ENCODE measurements at regions not wholly inside any gene's neighbourhood (a gene's known extent, or its start where the extent isn't known, plus 50 kb on each side); places are given as distances from the start of the nearest gene placed in this dataset.

DNA sequence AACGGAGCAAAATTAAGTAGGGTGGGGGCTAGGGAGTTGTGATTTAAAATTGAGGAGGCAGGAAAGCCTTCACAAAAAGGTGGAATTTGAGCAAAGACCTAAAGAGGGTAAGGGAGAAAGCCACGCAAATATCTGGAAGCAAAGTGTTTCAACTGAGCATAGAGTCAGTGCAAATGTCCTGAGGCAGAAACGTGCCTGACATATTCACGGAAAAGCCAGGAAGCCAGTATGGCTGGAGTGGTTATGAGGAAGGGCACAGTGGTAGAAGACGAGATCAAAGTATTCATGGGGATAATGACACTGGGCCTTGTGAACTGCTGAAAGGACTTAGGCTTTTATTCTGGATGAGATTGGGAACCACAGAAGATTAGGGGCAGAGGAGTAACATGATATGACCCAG is 268.4 kb downstream of the MAN2A1 start:
- Histone ChIP-seq H2BK20ac (ENCODE audit: low read length) (no peak overlapping the region), H3K36me3 (ENCODE audit: control insufficient read depth in 2 of 4, insufficient read depth in 4 of 4, low read length in 3 of 4) (no peaks in the 10 kb centered on the region), H4K8ac (ENCODE audit: extremely low read depth, insufficient read depth, low read length) (no peak overlapping the region), H3K79me1 (ENCODE audit: low read depth, low read length) (no peaks in the 10 kb centered on the region), H4K5ac (ENCODE audit: insufficient read length, low read depth, low read length) (no peak overlapping the region), H3K9me3 (ENCODE audit: insufficient read depth in 2 of 2, low read depth in 1 of 2, low read length in 1 of 2) (no peaks in the 10 kb centered on the region), H4K20me1 (replicated peaks in 1 of 2; ENCODE audit: control insufficient read depth in 1 of 2, insufficient read depth in 2 of 2, low read length in 2 of 2) (no peaks in the 10 kb centered on the region), H2BK120ac (replicated peaks; ENCODE audit: low read depth, low read length) (no peak overlapping the region), H3K27me3 (replicated peaks in 1 of 4; ENCODE audit: control insufficient read depth in 3 of 4, extremely low read depth in 1 of 4, insufficient read depth in 3 of 4, low read length in 3 of 4) (no peaks in the 10 kb centered on the region), H3K18ac (ENCODE audit: extremely low read depth, low read length) (no peak overlapping the region), H3K23me2 (ENCODE audit: low read depth, low read length) (no peaks in the 10 kb centered on the region), H2BK5ac (ENCODE audit: low read depth, low read length) (no peak overlapping the region), H3K56ac (replicated peaks; ENCODE audit: insufficient read length, low read depth, low read length) (no peak overlapping the region), H3K14ac (ENCODE audit: insufficient read length) (no peak overlapping the region), H3K79me2 (ENCODE audit: control insufficient read depth in 1 of 2, insufficient read depth in 2 of 2, low read length in 2 of 2) (no peaks in the 10 kb centered on the region), H2AFZ (ENCODE audit: low read length) (no peak overlapping the region), H2BK12ac (ENCODE audit: low read depth, low read length) (no peak overlapping the region), H3K27ac (ENCODE audit: low read depth, low read length) (no peak overlapping the region), H2AK5ac (ENCODE audit: low read depth, low read length) (no peak overlapping the region), H3K4me3 (ENCODE audit: extremely low read depth in 1 of 4, insufficient read depth in 2 of 4, low read depth in 3 of 4, low read length in 4 of 4) (no peak overlapping the region), H3K23ac (ENCODE audit: insufficient read length) (no peak overlapping the region), H3K4ac (replicated peaks; ENCODE audit: insufficient read length, low read depth, low read length) (no peak overlapping the region), H4K91ac (replicated peaks; ENCODE audit: insufficient read length, low read length) (no peak overlapping the region), H2BK15ac (ENCODE audit: low read length) (no peak overlapping the region), H3K4me1 (replicated peaks in 1 of 4; ENCODE audit: control insufficient read depth in 3 of 4, insufficient read depth in 4 of 4, low read length in 3 of 4) (no peaks in the 10 kb centered on the region), H3K4me2 (ENCODE audit: insufficient read depth in 1 of 2, low read depth in 2 of 2, low read length in 2 of 2) (no peak overlapping the region), H3K9ac (replicated peaks in 1 of 4; ENCODE audit: extremely low read depth in 1 of 4, low read depth in 3 of 4, low read length in 3 of 4) (no peak overlapping the region)
- DNase-seq (ENCODE audit: low read depth in 1 of 2, low spot score in 2 of 2) (no peak), FAIRE-seq (no peak)
- CTCF ChIA-PET (ENCODE audit: partially characterized antibody), result interaction anchor here (1.2 kb wide), 1 partner anchor 90 kb away, joined by 4 read pairs; no protein-coding TSS in a partner anchor
- POLR2A ChIA-PET (ENCODE audit: partially characterized antibody), result no interaction called here
- TF ChIP-seq EGR1 (IDR thresholded peaks at IDR 0.05; ENCODE audit: borderline replicate concordance, low read depth, low read length) (no peak), RXRA (IDR thresholded peaks at IDR 0.05; ENCODE audit: insufficient read depth, low read depth, low read length) (no peak), CHD2 (IDR thresholded peaks at IDR 0.05; ENCODE audit: low read length) (no peak), RNF2 (IDR thresholded peaks at IDR 0.05; ENCODE audit: borderline replicate concordance, low read depth, low read length, missing control alignments, poor library complexity, severe bottlenecking) (no peak), CHD1 (IDR thresholded peaks at IDR 0.05; ENCODE audit: low read depth, low read length) (no peak), KDM1A (IDR thresholded peaks at IDR 0.05; ENCODE audit: borderline replicate concordance, low read length) (0 out of 2 replicates have a peak, but pooled peaks have one; percentile 26), SAP30 (IDR thresholded peaks at IDR 0.05; ENCODE audit: insufficient read depth, insufficient replicate concordance, low read length) (no peak)
- WGBS, 2 experiments (ENCODE audit: extremely low coverage in 1 of 2, insufficient coverage in 1 of 2, insufficient read length in 1 of 2, insufficient replicate concordance in 2 of 2, low coverage in 1 of 2, low lambda C conversion rate in 2 of 2, missing lambda C conversion rate in 1 of 2), result 84% methylated on average over 5 of the region's 5 CpGs; no CpG with 5 or more reads in 1 of the 2 experiments
